Psoas muscle (tissue), 7 donors: ENCODE measurements at regions not wholly inside any gene's neighbourhood (a gene's known extent, or its start where the extent isn't known, plus 50 kb on each side); places are given as distances from the start of the nearest gene placed in this dataset.

Experiments
- ATAC-seq, 4 donors: fragments of 200-7000 bp; cut with Tn5 transposase; one replicate each; pipeline ENCODE4 v1.9.1; 2020; ENCODE audit warnings: moderate library complexity in 3 of 4, mild to moderate bottlenecking in 2 of 4
- DNase-seq, 2 donors: peaks; one replicate each; pipeline ENCODE4 v3.0.0-alpha.2; 2020
- H3K27ac ChIP-seq: fragments of 200-600 bp; one replicate; pipeline ENCODE4 v1.8.0; 2022
- H3K27me3 ChIP-seq, 3 donors: fragments of 200-600 bp in 1 of 3; one replicate each; pipeline versions ENCODE4 v1.6.1 to v1.8.0; 2013 to 2022; ENCODE audit warnings: low read length in 2 of 3, mild to moderate bottlenecking in 2 of 3, moderate library complexity in 1 of 3; ENCODE audit not compliant: insufficient read depth in 3 of 3
- H3K36me3 ChIP-seq, 2 donors: fragments of 200-600 bp in 1 of 2; one replicate each; pipeline versions ENCODE4 v1.6.1 to v1.8.0; 2013 to 2022; ENCODE audit warnings: low read depth in 1 of 2, mild to moderate bottlenecking in 1 of 2, moderate library complexity in 1 of 2; ENCODE audit not compliant: insufficient read depth in 1 of 2
- H3K4me1 ChIP-seq: fragments of 200-600 bp; one replicate; pipeline ENCODE4 v1.8.0; 2022
- H3K4me3 ChIP-seq: fragments of 200-600 bp; one replicate; pipeline ENCODE4 v1.8.0; 2022; ENCODE audit warnings: mild to moderate bottlenecking
- H3K9me3 ChIP-seq: fragments of 200-600 bp; one replicate; pipeline ENCODE4 v1.8.0; 2022
- WGBS, 3 donors: extraction: QIAGEN DNeasy Blood & Tissue Kit; methylation state at CpG; one replicate each; pipeline versions ENCODE4 v1.1.6 to v1.1.7; 2013; 5-methylcytosine and 5-hydroxymethylcytosine counted together
- intact Hi-C, 2 donors: fragments of 100-400 bp; cut with DNase I; formaldehyde crosslinking; loops; one replicate each; pipeline versions ENCODE4 v1.11.0 to v1.14.2; 2022
- TF ChIP-seq, protein P1 (sequence below): fragments of 200-600 bp; IDR thresholded peaks from one replicate; pipeline ENCODE4 v1.8.0; 2022; ENCODE audit warnings: antibody characterized with exemption
- donor health status: healthy with polysubstance abuse.
- donor health status: DM: no; HTN: no; CAD: no; lungs with moderate emphysema.
- donor health status: Bipolar disorder and iron deficiency.
- donor health status: healthy.
- donor health status: DM: yes; HTN: yes; CAD: no.
- donor health status: DM: no; HTN: no; CAD: no.
- donor health status: DM: yes; HTN: yes; CAD: no.

DNA sequence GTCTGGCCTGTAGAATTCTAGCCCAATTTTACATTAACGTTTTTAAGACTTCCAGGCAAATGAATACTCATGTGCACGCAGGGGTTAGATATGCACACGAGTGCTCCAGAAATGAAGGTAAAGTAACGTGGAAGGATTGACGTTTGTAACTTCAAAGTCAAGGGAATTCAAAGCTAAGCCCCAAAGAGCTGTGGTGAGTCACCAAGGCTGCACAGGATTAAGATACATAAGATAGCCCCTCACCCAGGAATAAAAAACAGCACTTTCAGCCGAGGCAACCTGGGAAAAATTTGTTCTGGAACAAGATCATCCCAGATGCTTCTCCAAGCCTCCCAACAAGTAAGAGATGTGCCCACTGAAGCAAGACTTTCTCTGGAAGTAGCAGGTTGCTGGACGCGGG, 259.6 kb upstream of the PLXNA2 start:
- Histone ChIP-seq H3K27ac (no peak overlapping the region), H3K27me3 (no peaks in the 10 kb centered on the region), H3K4me1 (no peaks in the 10 kb centered on the region), H3K4me3 (no peak overlapping the region), H3K9me3 (no peaks in the 10 kb centered on the region), H3K36me3 (no peaks in the 10 kb centered on the region)
- WGBS, 3 donors: 64 to 66% (median 66%) methylated on average over 8 of the region's 8 CpGs
- TF ChIP-seq, protein P1, sequence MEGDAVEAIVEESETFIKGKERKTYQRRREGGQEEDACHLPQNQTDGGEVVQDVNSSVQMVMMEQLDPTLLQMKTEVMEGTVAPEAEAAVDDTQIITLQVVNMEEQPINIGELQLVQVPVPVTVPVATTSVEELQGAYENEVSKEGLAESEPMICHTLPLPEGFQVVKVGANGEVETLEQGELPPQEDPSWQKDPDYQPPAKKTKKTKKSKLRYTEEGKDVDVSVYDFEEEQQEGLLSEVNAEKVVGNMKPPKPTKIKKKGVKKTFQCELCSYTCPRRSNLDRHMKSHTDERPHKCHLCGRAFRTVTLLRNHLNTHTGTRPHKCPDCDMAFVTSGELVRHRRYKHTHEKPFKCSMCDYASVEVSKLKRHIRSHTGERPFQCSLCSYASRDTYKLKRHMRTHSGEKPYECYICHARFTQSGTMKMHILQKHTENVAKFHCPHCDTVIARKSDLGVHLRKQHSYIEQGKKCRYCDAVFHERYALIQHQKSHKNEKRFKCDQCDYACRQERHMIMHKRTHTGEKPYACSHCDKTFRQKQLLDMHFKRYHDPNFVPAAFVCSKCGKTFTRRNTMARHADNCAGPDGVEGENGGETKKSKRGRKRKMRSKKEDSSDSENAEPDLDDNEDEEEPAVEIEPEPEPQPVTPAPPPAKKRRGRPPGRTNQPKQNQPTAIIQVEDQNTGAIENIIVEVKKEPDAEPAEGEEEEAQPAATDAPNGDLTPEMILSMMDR: no peak
- DNase-seq (no peak), ATAC-seq (no peak)
- intact Hi-C loops: no loop called here

DNA sequence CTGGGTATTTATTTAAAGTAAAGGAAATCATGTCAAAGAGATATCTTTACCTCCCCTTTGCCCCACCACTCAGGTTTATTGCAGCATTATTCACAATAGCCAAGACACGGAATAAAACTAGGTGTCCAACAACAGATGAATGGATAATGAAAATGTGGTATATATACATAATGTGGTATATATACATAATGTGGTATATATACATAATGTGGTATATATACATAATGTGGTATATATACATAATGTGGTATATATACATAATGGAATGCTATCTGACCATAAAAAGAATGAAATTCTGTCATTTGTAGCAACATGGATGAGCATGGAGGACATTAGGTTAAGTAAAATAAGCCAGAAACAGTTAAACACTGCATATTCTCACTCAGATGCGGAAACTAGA, 262.6 kb upstream of the PLXNA2 start:
- TF ChIP-seq, protein P1: no peak
- H3K36me3 ChIP-seq: no peaks in the 10 kb centered on the region
- no peaks in the 10 kb centered on the region for H3K4me1 ChIP-seq
- H3K27me3 ChIP-seq: no peaks in the 10 kb centered on the region
- DNase-seq: no peak
- WGBS, 3 donors: 95 to 100% (median 96%) methylated on average over 2 of the region's 2 CpGs
- no peak overlapping the region for H3K27ac ChIP-seq
- H3K4me3 ChIP-seq: no peak overlapping the region
- H3K9me3 ChIP-seq: no peaks in the 10 kb centered on the region
- ATAC-seq: no peak
- intact Hi-C loops: no loop called here

DNA sequence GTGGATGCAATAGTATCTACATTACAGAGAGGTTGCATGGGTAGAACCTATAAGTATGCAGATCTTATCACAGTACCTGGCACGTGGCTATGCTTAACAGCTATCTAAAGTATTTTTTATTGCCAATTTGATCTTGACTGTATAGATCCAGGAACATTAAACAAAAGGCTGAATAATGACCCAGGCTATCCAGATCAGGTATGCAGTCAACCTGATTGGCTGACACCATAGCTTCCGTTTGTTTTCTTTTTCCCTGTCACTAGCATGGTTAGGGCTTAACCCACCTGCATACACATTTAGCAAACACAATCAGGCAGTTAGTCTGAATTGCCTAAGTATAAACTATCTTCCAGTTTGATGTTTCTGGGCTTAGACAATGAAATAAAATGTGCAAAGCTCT, 264.9 kb upstream of the PLXNA2 start:
- no peak overlapping the region for H3K27ac ChIP-seq
- H3K4me1 ChIP-seq: no peaks in the 10 kb centered on the region
- no peaks in the 10 kb centered on the region for H3K36me3 ChIP-seq
- TF ChIP-seq, protein P1: no peak
- intact Hi-C loops: no loop called here
- no peak overlapping the region for H3K4me3 ChIP-seq
- WGBS, 3 donors: 69 to 83% (median 78%) methylated on average over 2 of the region's 2 CpGs
- ATAC-seq (no peak), DNase-seq (no peak)
- no peaks in the 10 kb centered on the region for H3K27me3 ChIP-seq
- no peaks in the 10 kb centered on the region for H3K9me3 ChIP-seq

DNA sequence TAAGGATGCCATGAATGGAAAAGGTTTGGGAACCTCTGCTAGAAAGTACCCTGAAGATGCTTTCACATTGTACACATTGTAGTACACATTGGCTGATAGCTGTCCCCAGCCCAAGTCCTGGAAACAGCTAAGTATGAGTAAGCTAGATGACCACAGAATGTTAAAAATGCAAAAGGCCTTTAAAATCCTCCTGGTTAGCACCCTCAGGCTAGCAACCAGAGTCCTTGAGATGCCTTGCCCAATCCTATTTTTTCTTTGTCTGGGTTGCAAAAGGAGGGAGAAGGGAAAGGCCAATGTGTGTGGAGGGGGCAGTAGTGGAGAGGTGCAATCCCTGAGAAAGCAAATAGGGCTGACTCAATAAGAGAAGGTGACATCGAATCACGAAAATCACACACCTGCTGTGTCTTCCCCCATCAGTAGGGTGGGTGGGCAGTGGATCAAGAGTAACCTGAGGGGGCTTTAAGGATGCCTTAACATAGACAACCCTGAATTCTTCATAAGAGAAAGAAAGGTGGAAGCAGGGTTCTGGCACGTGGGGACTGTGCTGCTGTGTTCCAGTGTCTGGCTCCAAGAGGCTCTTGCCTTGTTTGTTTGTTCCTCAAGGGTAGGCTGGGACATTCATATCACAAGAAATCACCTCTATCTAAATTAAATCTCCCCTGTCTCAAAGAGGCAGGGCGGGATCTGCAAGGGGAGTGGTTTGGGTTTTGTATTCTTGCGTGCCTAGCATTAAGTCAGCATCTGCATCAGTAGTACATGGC, 266.2 kb upstream of the PLXNA2 start:
- TF ChIP-seq, protein P1: no peak
- H3K4me1 ChIP-seq: no peaks in the 10 kb centered on the region
- 93 to 97% (median 94%) methylated on average over 5 of the region's 5 CpGs for WGBS, 3 donors
- ATAC-seq: no peak
- DNase-seq: no peak
- no peak overlapping the region for H3K4me3 ChIP-seq
- no peaks in the 10 kb centered on the region for H3K27me3 ChIP-seq
- H3K36me3 ChIP-seq: no peaks in the 10 kb centered on the region
- intact Hi-C loops: no loop called here
- H3K27ac ChIP-seq: no peak overlapping the region
- H3K9me3 ChIP-seq: no peaks in the 10 kb centered on the region
